K562 (cell line): ENCODE measurements at regions not wholly inside any gene's neighbourhood (a gene's known extent, or its start where the extent isn't known, plus 50 kb on each side); places are given as distances from the start of the nearest gene placed in this dataset.

Source experiments
- ATAC-seq: fragments of 200-7000 bp; cut with Tn5 transposase; 3 replicates; pipeline ENCODE4 v1.9.1; 2020; ENCODE audit warnings: moderate library complexity
- BruUV-seq: library from RNA; stranded (reverse); fragments of 400-500 nt; replicated peaks from 2 replicates; lab custom pipeline; 2021; lab: Mats Ljungman, UMichigan
- CTCF ChIA-PET: fragments of 300-600 bp; formaldehyde crosslinking; extraction: SDS; loops from one replicate; lab custom pipeline; 2021; ENCODE audit warnings: low intra/inter-chr PET ratio; lab: Yijun Ruan, JAX
- POLR2A ChIA-PET: fragments of 300-600, 350-650 bp; sonication (Branson Sonifier 250); formaldehyde crosslinking; extraction: SDS; loops from one replicate; lab custom pipeline; 2021; ENCODE audit warnings: antibody characterized with exemption, inconsistent platforms; lab: Yijun Ruan, JAX
- DNase-seq, 4 experiments: peaks; one replicate each; pipeline versions ENCODE4 v3.0.0 to v3.0.0-alpha.2; 2011 to 2018; ENCODE audit warnings: low spot score in 3 of 4, mixed read lengths in 3 of 4; ENCODE audit errors: extremely low read depth in 1 of 4
- FAIRE-seq: peaks from 2 replicates; lab custom pipeline; 2011; peaks lifted over from hg19 to GRCh38; lab: Jason Lieb, UNC
- H2AFZ ChIP-seq: 2 replicates; pipeline ENCODE4 v1.6.0; 2011; ENCODE audit warnings: low read depth, low read length, control low read depth, inconsistent platforms
- H3K27ac ChIP-seq: fragments of 200-600 bp; 3 replicates; pipeline ENCODE4 v1.8.0; 2011; ENCODE audit warnings: low read depth, mild to moderate bottlenecking, control low read depth, inconsistent platforms, low read length, moderate library complexity, mixed read lengths; ENCODE audit errors: extremely low read depth
- H3K27me3 ChIP-seq, 2 experiments: fragments of 300-600 bp in 1 of 2; 2 replicates in 1 of 2; 3 replicates in 1 of 2; pipeline versions ENCODE4 v1.6.0 to v1.8.0; 2011; ENCODE audit warnings: inconsistent platforms in 2 of 2, low read length in 2 of 2, mild to moderate bottlenecking in 1 of 2, mixed read lengths in 1 of 2, moderate library complexity in 1 of 2; ENCODE audit not compliant: control insufficient read depth in 2 of 2, insufficient read depth in 2 of 2
- H3K36me3 ChIP-seq: fragments of 300-600 bp; 3 replicates; pipeline ENCODE4 v1.8.0; 2011; ENCODE audit warnings: mild to moderate bottlenecking, low read length, inconsistent platforms; ENCODE audit not compliant: control insufficient read depth, insufficient read depth
- H3K4me1 ChIP-seq, 2 experiments: fragments of 200-600 bp in 1 of 2; replicated peaks in 1 of 2; 2 replicates in 1 of 2; 3 replicates in 1 of 2; pipeline versions ENCODE4 v1.5.1 to v1.8.0; 2011; ENCODE audit warnings: inconsistent platforms in 2 of 2, low read length in 2 of 2, mild to moderate bottlenecking in 1 of 2, mixed read lengths in 1 of 2, moderate library complexity in 1 of 2; ENCODE audit not compliant: control insufficient read depth in 2 of 2, insufficient read depth in 2 of 2
- H3K4me2 ChIP-seq: 2 replicates; pipeline ENCODE4 v1.6.1; 2011; ENCODE audit warnings: low read length, control low read depth, inconsistent platforms, mixed read lengths; ENCODE audit not compliant: insufficient read depth
- H3K4me3 ChIP-seq: fragments of 200-600 bp; sonication (generic), shearing (Covaris generic); 2 replicates; pipeline ENCODE4 v1.5.1; 2016; ENCODE audit warnings: control low read depth, inconsistent platforms
- H3K79me2 ChIP-seq: fragments of 200-600 bp; 3 replicates; pipeline ENCODE4 v1.8.0; 2011; ENCODE audit warnings: low read length, inconsistent platforms; ENCODE audit not compliant: control insufficient read depth, insufficient read depth
- H3K9ac ChIP-seq, 2 experiments: 2 replicates each; pipeline versions ENCODE4 v1.6.0 to v1.6.1; 2011; ENCODE audit warnings: low read depth in 2 of 2, low read length in 2 of 2, control low read depth in 1 of 2, inconsistent platforms in 1 of 2, mild to moderate bottlenecking in 1 of 2, mixed read lengths in 1 of 2; ENCODE audit not compliant: insufficient read depth in 1 of 2
- H3K9me1 ChIP-seq: one replicate; pipeline ENCODE4 v1.6.0; 2011; ENCODE audit warnings: inconsistent platforms, mild to moderate bottlenecking, low read length, moderate library complexity; ENCODE audit not compliant: control insufficient read depth, insufficient read depth
- H3K9me3 ChIP-seq: replicated peaks from 2 replicates; pipeline ENCODE4 v1.5.1; 2011; ENCODE audit warnings: low read depth, low read length, inconsistent platforms; ENCODE audit not compliant: control insufficient read depth, insufficient read depth
- H4K20me1 ChIP-seq: replicated peaks from 2 replicates; pipeline ENCODE4 v1.6.1; 2011; ENCODE audit warnings: low read length, inconsistent platforms, mixed read lengths; ENCODE audit not compliant: control insufficient read depth, insufficient read depth
- CBX8 ChIP-seq: fragments of 200-600 bp; sonication (generic); IDR thresholded peaks from 2 replicates; pipeline ENCODE4 v1.6.1; 2012; ENCODE audit warnings: borderline replicate concordance, mixed run types, low read depth, mild to moderate bottlenecking, moderate library complexity, mixed read lengths, low read length, control low read depth, inconsistent platforms; ENCODE audit not compliant: poor library complexity, severe bottlenecking; ENCODE audit errors: extremely low read depth
- HIVEP1 ChIP-seq: fragments of 250-450 bp; sonication (Bioruptor Pico); IDR thresholded peaks from 2 replicates; pipeline ENCODE4 v1.4.0; 2020; ENCODE audit warnings: mild to moderate bottlenecking
- HMGXB4 ChIP-seq: sonication (generic); formaldehyde crosslinking; IDR thresholded peaks from 2 replicates; pipeline ENCODE4 v1.8.1; 2023; ENCODE audit warnings: mild to moderate bottlenecking, missing genetic modification reagents
- MYNN ChIP-seq, 2 experiments: sonication (generic); formaldehyde crosslinking in 1 of 2; IDR thresholded peaks; 2 replicates each; pipeline versions ENCODE4 v1.5.0 to v1.6.1; 2016 to 2020; ENCODE audit warnings: antibody characterized with exemption in 1 of 2, missing genetic modification reagents in 1 of 2
- POLR3A ChIP-seq: IDR thresholded peaks from 2 replicates; pipeline ENCODE4 v1.6.1; 2011; ENCODE audit warnings: borderline replicate concordance, mild to moderate bottlenecking, moderate library complexity; ENCODE audit not compliant: insufficient read length, insufficient read depth; ENCODE audit errors: extremely low read depth
- ZBTB11 ChIP-seq, 3 experiments: fragments of 200-800 bp in 1 of 3; fragments of 250-450 bp in 1 of 3; fragments of 450-650 bp in 1 of 3; sonication (Bioruptor Pico) in 1 of 3; sonication (Bioruptor generic) in 1 of 3; formaldehyde crosslinking in 1 of 3; IDR thresholded peaks; 2 replicates each; pipeline versions ENCODE4 v1.6.1 to v1.8.0; 2016 to 2022; ENCODE audit warnings: mild to moderate bottlenecking in 2 of 3, missing genetic modification characterization in 2 of 3, missing compliant biosample characterization in 1 of 3, moderate library complexity in 1 of 3
- ZBTB9 ChIP-seq: fragments of 450-650 bp; formaldehyde crosslinking; IDR thresholded peaks from 2 replicates; pipeline ENCODE4 v1.4.0; 2020; ENCODE audit warnings: mild to moderate bottlenecking, moderate library complexity
- WGBS: fragments of 100-300 bp; shearing (Covaris generic); methylation state at CpG from one replicate; pipeline ENCODE4 v1.1.6; 2016; ENCODE audit warnings: low coverage, mixed read lengths; ENCODE audit not compliant: insufficient coverage; ENCODE audit errors: missing lambda C conversion rate; 5-methylcytosine and 5-hydroxymethylcytosine counted together
- in situ Hi-C: fragments of 300-500 bp; cut with MboI; formaldehyde crosslinking; loops from 4 replicates; pipeline ENCODE4 v1.15.0; 2018; ENCODE audit warnings: inconsistent platforms, mixed read lengths
- intact Hi-C: fragments of 100-400 bp; cut with micrococcal nuclease; formaldehyde crosslinking; loops from 2 replicates; pipeline ENCODE4 v1.14.2; 2022

DNA sequence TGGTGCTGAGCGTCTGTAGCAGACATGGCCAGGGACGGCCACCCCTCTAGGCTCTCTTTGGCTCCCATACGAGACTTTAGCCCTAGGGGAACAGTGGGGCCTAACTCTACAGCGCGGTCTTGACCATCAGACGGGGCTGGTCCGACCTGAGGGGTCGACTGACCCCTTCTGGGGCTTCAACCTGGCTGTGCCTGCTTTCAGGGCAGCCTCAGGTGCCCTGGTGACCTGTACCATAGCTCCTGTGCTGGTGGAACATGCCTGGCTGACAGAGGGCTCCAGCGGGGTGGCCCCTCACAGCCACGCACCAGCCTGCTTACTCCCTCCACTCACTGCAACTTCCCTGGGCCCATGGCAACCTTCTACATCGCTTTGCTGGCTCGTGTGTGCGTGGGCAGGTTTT lies 423.4 kb upstream of the SEMA6A start:
- no TSS peak for BruUV-seq
- intact Hi-C loops = no loop called here
- WGBS = 1% methylated on average over 13 of the region's 13 CpGs
- TF ChIP-seq POLR3A = no peak
- no peak for TF ChIP-seq ZBTB9 (CRISPR knock-in tag)
- TF ChIP-seq CBX8 = no peak
- no peak for TF ChIP-seq HMGXB4 (CRISPR knock-in tag)
- TF ChIP-seq MYNN (IDR thresholded peaks at IDR 0.05) = no peak
- no peak for TF ChIP-seq MYNN (CRISPR knock-in tag; IDR thresholded peaks at IDR 0.05)
- no peak for TF ChIP-seq ZBTB11 (CRISPR knock-in tag; IDR thresholded peaks at IDR 0.05)
- TF ChIP-seq HIVEP1 = no peak

More for the DNA sequence above, 423.4 kb upstream of the SEMA6A start:
- H3K9ac ChIP-seq = no peak overlapping the region
- no peak overlapping the region for H3K4me2 ChIP-seq
- H3K79me2 ChIP-seq = no peaks in the 10 kb centered on the region
- CTCF ChIA-PET = no interaction called here
- no peaks in the 10 kb centered on the region for H3K36me3 ChIP-seq
- H3K9me1 ChIP-seq = no peaks in the 10 kb centered on the region
- POLR2A ChIA-PET = no interaction called here
- DNase-seq = no peak
- no peaks in the 10 kb centered on the region for H4K20me1 ChIP-seq
- in situ Hi-C loops = no loop called here
- H3K4me1 ChIP-seq = no peaks in the 10 kb centered on the region
- no peaks in the 10 kb centered on the region for H3K9me3 ChIP-seq
- no peak for ATAC-seq
- FAIRE-seq = no peak
- no peak overlapping the region for H3K4me3 ChIP-seq
- H3K27me3 ChIP-seq = no peaks in the 10 kb centered on the region
- no peak overlapping the region for H2AFZ ChIP-seq
- no peak overlapping the region for H3K27ac ChIP-seq
